Activated CD8-positive, alpha-beta memory T cell treated with anti-CD3 and anti-CD28 coated beads, Interleukin-2, amount 10 ng/mL, durations not matched to agents 7 days and 5 days (primary cell): ENCODE measurements at regions not wholly inside any gene's neighbourhood (a gene's known extent, or its start where the extent isn't known, plus 50 kb on each side); places are given as distances from the start of the nearest gene placed in this dataset.

Source experiments
- ATAC-seq: fragments of 150-1000 bp; cut with Tn5 transposase; one replicate; pipeline ENCODE4 v1.10.0; 2021; ENCODE audit warnings: moderate library complexity
- CTCF ChIA-PET: fragments of 350-600 bp; sonication (Branson Sonifier 250); formaldehyde crosslinking; loops from one replicate; lab custom pipeline; 2021; ENCODE audit warnings: antibody characterized with exemption; lab: Charles Lee
- DNase-seq: peaks from one replicate; pipeline ENCODE4 v3.0.0-alpha.2; 2020
- H3K27ac Mint-ChIP-seq: one replicate; pipeline ENCODE4 v1.8.0; 2021; ENCODE audit warnings: mild to moderate bottlenecking, mixed read lengths
- H3K27me3 Mint-ChIP-seq: one replicate; pipeline ENCODE4 v1.8.0; 2021; ENCODE audit warnings: mixed read lengths
- H3K36me3 Mint-ChIP-seq: one replicate; pipeline ENCODE4 v1.8.0; 2021; ENCODE audit warnings: mild to moderate bottlenecking, mixed read lengths
- H3K4me1 Mint-ChIP-seq: one replicate; pipeline ENCODE4 v1.8.0; 2021; ENCODE audit warnings: mixed read lengths
- H3K4me3 Mint-ChIP-seq: one replicate; pipeline ENCODE4 v1.8.0; 2021; ENCODE audit warnings: mild to moderate bottlenecking, moderate library complexity, mixed read lengths
- H3K9me3 Mint-ChIP-seq: one replicate; pipeline ENCODE4 v1.8.0; 2022; ENCODE audit warnings: low read depth, mixed read lengths

GRCh38 chr5:30997681-30998080, 195.8 kb upstream of the CDH6 start:
- Mint-ChIP-seq H3K4me1 (no peaks in the 10 kb centered on the region), H3K9me3 (no peaks in the 10 kb centered on the region), H3K4me3 (no peak overlapping the region), H3K27ac (no peak overlapping the region), H3K27me3 (no peaks in the 10 kb centered on the region), H3K36me3 (no peaks in the 10 kb centered on the region)
- ATAC-seq (no peak), DNase-seq (no peak)
- CTCF ChIA-PET = no interaction called here

GRCh38 chr5:30994902-30995301, 198.6 kb upstream of the CDH6 start:
- H3K27ac Mint-ChIP-seq = no peak overlapping the region
- no peaks in the 10 kb centered on the region for H3K27me3 Mint-ChIP-seq
- no peak for ATAC-seq

GRCh38 chr5:30994176-30994575, 199.3 kb upstream of the CDH6 start:
- CTCF ChIA-PET = no interaction called here
- Mint-ChIP-seq H3K27ac (no peak overlapping the region), H3K4me1 (no peaks in the 10 kb centered on the region), H3K4me3 (no peak overlapping the region), H3K27me3 (no peaks in the 10 kb centered on the region), H3K36me3 (no peaks in the 10 kb centered on the region), H3K9me3 (peaks cover under 1% of the 10 kb centered on the region)
- DNase-seq (no peak), ATAC-seq (no peak)

More at GRCh38 chr5:30994902-30995301, 198.6 kb upstream of the CDH6 start:
- no peak for DNase-seq
- Mint-ChIP-seq H3K4me1 (no peaks in the 10 kb centered on the region), H3K9me3 (no peaks in the 10 kb centered on the region), H3K4me3 (no peak overlapping the region), H3K36me3 (no peaks in the 10 kb centered on the region)
- CTCF ChIA-PET = no interaction called here

- no peak for ATAC-seq
- H3K4me1 Mint-ChIP-seq = no peaks in the 10 kb centered on the region
- no peak overlapping the region for H3K27ac Mint-ChIP-seq
- H3K36me3 Mint-ChIP-seq = no peaks in the 10 kb centered on the region
- H3K4me3 Mint-ChIP-seq = no peak overlapping the region
- H3K9me3 Mint-ChIP-seq = peaks cover 4% of the 10 kb centered on the region
- no peaks in the 10 kb centered on the region for H3K27me3 Mint-ChIP-seq
- no peak for DNase-seq
- CTCF ChIA-PET = no interaction called here
Measured at GRCh38 chr5:30991462-30991861, 202.0 kb upstream of the CDH6 start.

- CTCF ChIA-PET = no interaction called here
- ATAC-seq (no peak), DNase-seq (no peak)
- Mint-ChIP-seq H3K27ac (no peak overlapping the region), H3K9me3 (peaks cover 11% of the 10 kb centered on the region), H3K4me3 (no peak overlapping the region), H3K27me3 (no peaks in the 10 kb centered on the region), H3K4me1 (no peaks in the 10 kb centered on the region), H3K36me3 (no peaks in the 10 kb centered on the region)
Measured at GRCh38 chr5:30981576-30981975, 211.9 kb upstream of the CDH6 start.

- DNase-seq (no peak), ATAC-seq (no peak)
- H3K4me3 Mint-ChIP-seq = no peak overlapping the region
- no peaks in the 10 kb centered on the region for H3K4me1 Mint-ChIP-seq
- H3K27ac Mint-ChIP-seq = no peak overlapping the region
- no peaks in the 10 kb centered on the region for H3K36me3 Mint-ChIP-seq
- peaks cover 6% of the 10 kb centered on the region for H3K9me3 Mint-ChIP-seq
- CTCF ChIA-PET = no interaction called here
- H3K27me3 Mint-ChIP-seq = no peaks in the 10 kb centered on the region
Measured at GRCh38 chr5:30968971-30969370, 224.5 kb upstream of the CDH6 start.

GRCh38 chr5:30960036-30960435, 233.4 kb upstream of the CDH6 start:
- Mint-ChIP-seq H3K27ac (no peak overlapping the region), H3K9me3 (peaks cover 6% of the 10 kb centered on the region), H3K27me3 (no peaks in the 10 kb centered on the region), H3K36me3 (no peaks in the 10 kb centered on the region), H3K4me3 (no peak overlapping the region), H3K4me1 (no peaks in the 10 kb centered on the region)
- no peak for ATAC-seq
- no peak for DNase-seq
- CTCF ChIA-PET = no interaction called here

GRCh38 chr5:30959238-30959637, 234.2 kb upstream of the CDH6 start:
- no peaks in the 10 kb centered on the region for H3K36me3 Mint-ChIP-seq
- no peaks in the 10 kb centered on the region for H3K27me3 Mint-ChIP-seq
- DNase-seq (no peak), ATAC-seq (no peak)
- CTCF ChIA-PET = no interaction called here
- H3K27ac Mint-ChIP-seq = no peak overlapping the region
- H3K4me1 Mint-ChIP-seq = no peaks in the 10 kb centered on the region
- no peak overlapping the region for H3K4me3 Mint-ChIP-seq
- peaks cover 5% of the 10 kb centered on the region for H3K9me3 Mint-ChIP-seq

GRCh38 chr5:30957591-30957990, 235.9 kb upstream of the CDH6 start:
- Mint-ChIP-seq H3K4me1 (no peaks in the 10 kb centered on the region), H3K4me3 (no peak overlapping the region), H3K27me3 (no peaks in the 10 kb centered on the region), H3K36me3 (no peaks in the 10 kb centered on the region), H3K27ac (no peak overlapping the region), H3K9me3 (peaks cover 5% of the 10 kb centered on the region)
- ATAC-seq (no peak), DNase-seq (no peak)
- CTCF ChIA-PET = interaction anchor here (1.4 kb wide), 1 partner anchor 12 kb away, joined by 3 read pairs; no protein-coding TSS in a partner anchor

GRCh38 chr5:30956251-30956650, 237.2 kb upstream of the CDH6 start:
- Mint-ChIP-seq H3K9me3 (peaks cover 5% of the 10 kb centered on the region), H3K4me3 (no peak overlapping the region), H3K27ac (no peak overlapping the region), H3K4me1 (no peaks in the 10 kb centered on the region), H3K36me3 (no peaks in the 10 kb centered on the region), H3K27me3 (no peaks in the 10 kb centered on the region)
- CTCF ChIA-PET = no interaction called here
- ATAC-seq (no peak), DNase-seq (no peak)

GRCh38 chr5:30937070-30937469, 256.4 kb upstream of the CDH6 start:
- Mint-ChIP-seq H3K27ac (no peak overlapping the region), H3K4me1 (no peaks in the 10 kb centered on the region), H3K9me3 (peaks cover 2% of the 10 kb centered on the region), H3K36me3 (no peaks in the 10 kb centered on the region), H3K4me3 (no peak overlapping the region), H3K27me3 (no peaks in the 10 kb centered on the region)
- DNase-seq (no peak), ATAC-seq (no peak)
- CTCF ChIA-PET = no interaction called here

- Mint-ChIP-seq H3K36me3 (no peaks in the 10 kb centered on the region), H3K9me3 (peaks cover 5% of the 10 kb centered on the region), H3K27me3 (no peaks in the 10 kb centered on the region), H3K27ac (no peak overlapping the region), H3K4me3 (no peak overlapping the region), H3K4me1 (no peaks in the 10 kb centered on the region)
- CTCF ChIA-PET = no interaction called here
- ATAC-seq = no peak
- no peak for DNase-seq
Measured at GRCh38 chr5:30933599-30933998, 259.9 kb upstream of the CDH6 start.

- Mint-ChIP-seq H3K27ac (no peak overlapping the region), H3K36me3 (no peaks in the 10 kb centered on the region), H3K4me1 (no peaks in the 10 kb centered on the region), H3K4me3 (no peak overlapping the region), H3K27me3 (no peaks in the 10 kb centered on the region), H3K9me3 (peaks cover 6% of the 10 kb centered on the region)
- DNase-seq (no peak), ATAC-seq (no peak)
- CTCF ChIA-PET = no interaction called here
Measured at GRCh38 chr5:30932273-30933017, 261.0 kb upstream of the CDH6 start.

GRCh38 chr5:30930736-30931135, 262.8 kb upstream of the CDH6 start:
- Mint-ChIP-seq H3K27me3 (no peaks in the 10 kb centered on the region), H3K27ac (no peak overlapping the region), H3K4me1 (no peaks in the 10 kb centered on the region), H3K36me3 (no peaks in the 10 kb centered on the region), H3K4me3 (no peak overlapping the region), H3K9me3 (peaks cover 7% of the 10 kb centered on the region)
- no peak for DNase-seq
- CTCF ChIA-PET = no interaction called here
- ATAC-seq = no peak
